GM23248 (cell line): ENCODE measurements at regions not wholly inside any gene's neighbourhood (a gene's known extent, or its start where the extent isn't known, plus 50 kb on each side); places are given as distances from the start of the nearest gene placed in this dataset.

Experiments
- EZH2 ChIP-seq: fragments of 200-600 bp; sonication (generic); IDR thresholded peaks from 2 replicates; pipeline ENCODE4 v1.6.1; 2018; ENCODE audit warnings: antibody characterized with exemption, mild to moderate bottlenecking; ENCODE audit not compliant: insufficient read depth, poor library complexity, severe bottlenecking
- EZH2phosphoT487 ChIP-seq: fragments of 200-600 bp; sonication (generic); IDR thresholded peaks from 2 replicates; pipeline ENCODE4 v1.6.1; 2018; ENCODE audit warnings: antibody characterized with exemption, moderate library complexity, mild to moderate bottlenecking, low read depth; ENCODE audit not compliant: insufficient read depth

- TF ChIP-seq EZH2 (no peak), EZH2phosphoT487 (no peak)
These were observed 86.2 kb upstream of the FRMD4B start for GRCh38 chr3:69472093-69472492.
